ENCODE measurements at regions not wholly inside any gene's neighbourhood (a gene's known extent, or its start where the extent isn't known, plus 50 kb on each side); places are given as distances from the start of the nearest gene placed in this dataset.

- TF ChIP-seq ZBTB43 (CRISPR knock-in tag; IDR thresholded peaks at IDR 0.05) (no peak), KAT7 (CRISPR knock-in tag; IDR thresholded peaks at IDR 0.05; ENCODE audit: borderline replicate concordance) (no peak), TEAD4 (CRISPR knock-in tag; IDR thresholded peaks at IDR 0.05) (no peak), NR1H2 (CRISPR knock-in tag; IDR thresholded peaks at IDR 0.05) (no peak), PRDM15 (CRISPR knock-in tag; IDR thresholded peaks at IDR 0.05) (no peak), ZNF425 (CRISPR knock-in tag; conservative IDR thresholded peaks at IDR 0.05) (no peak), CBFB (CRISPR knock-in tag; IDR thresholded peaks at IDR 0.05; ENCODE audit: low read depth) (no peak), OVOL2 (CRISPR knock-in tag; IDR thresholded peaks at IDR 0.05; ENCODE audit: borderline replicate concordance) (no peak), SMAD3 (CRISPR knock-in tag; IDR thresholded peaks at IDR 0.05; ENCODE audit: borderline replicate concordance) (no peak), FOXP1 (CRISPR knock-in tag; IDR thresholded peaks at IDR 0.05; ENCODE audit: borderline replicate concordance) (no peak)
Measured at GRCh38 chr17:79552824-79553223, 58.0 kb downstream of the RBFOX3 start (continued).

- Mint-ChIP-seq H3K4me3 (no peak overlapping the region), H3K36me3 (peaks cover 5% of the 10 kb centered on the region), H3K9me3 (peaks cover 36% of the 10 kb centered on the region), H3K27ac (no peak overlapping the region), H3K27me3 (ENCODE audit: low read depth) (no peaks in the 10 kb centered on the region), H3K4me1 (peaks cover 12% of the 10 kb centered on the region)
- no peak for DNase-seq (ENCODE audit: low spot score)
- ATAC-seq, result no peak
- TF ChIP-seq ZNF138 (CRISPR knock-in tag; conservative IDR thresholded peaks at IDR 0.05) (no peak), ATF3 (CRISPR knock-in tag; conservative IDR thresholded peaks at IDR 0.05) (no peak), ZMAT4 (CRISPR knock-in tag; IDR thresholded peaks at IDR 0.05) (no peak), CBFB (CRISPR knock-in tag; IDR thresholded peaks at IDR 0.05; ENCODE audit: low read depth) (no peak), ZNF232 (CRISPR knock-in tag; IDR thresholded peaks at IDR 0.05) (no peak), FOXK1 (CRISPR knock-in tag; IDR thresholded peaks at IDR 0.05) (no peak), NR1H2 (CRISPR knock-in tag; IDR thresholded peaks at IDR 0.05) (no peak), SOX15 (CRISPR knock-in tag; IDR thresholded peaks at IDR 0.05) (no peak)
- POLR2A ChIA-PET, result no interaction called here
- CTCF ChIA-PET, result no interaction called here
Measured at GRCh38 chr17:79552405-79552804, 58.4 kb downstream of the RBFOX3 start.

Measured in WTC11 (cell line).